ENCODE measurements at regions not wholly inside any gene's neighbourhood (a gene's known extent, or its start where the extent isn't known, plus 50 kb on each side); places are given as distances from the start of the nearest gene placed in this dataset.

GRCh38 chr7:152979376-152979775 lies 219.8 kb downstream of the ACTR3B start:
- TF ChIP-seq CSDC2 (CRISPR knock-in tag; IDR thresholded peaks at IDR 0.05) = no peak
- no peak for TF ChIP-seq GLIS3 (CRISPR knock-in tag; IDR thresholded peaks at IDR 0.05)
- no peak for TF ChIP-seq ARNTL (CRISPR knock-in tag; IDR thresholded peaks at IDR 0.05; ENCODE audit: borderline replicate concordance, low read depth)
- no peak for TF ChIP-seq ZNF70 (CRISPR knock-in tag; IDR thresholded peaks at IDR 0.05)
- TF ChIP-seq, protein P1, sequence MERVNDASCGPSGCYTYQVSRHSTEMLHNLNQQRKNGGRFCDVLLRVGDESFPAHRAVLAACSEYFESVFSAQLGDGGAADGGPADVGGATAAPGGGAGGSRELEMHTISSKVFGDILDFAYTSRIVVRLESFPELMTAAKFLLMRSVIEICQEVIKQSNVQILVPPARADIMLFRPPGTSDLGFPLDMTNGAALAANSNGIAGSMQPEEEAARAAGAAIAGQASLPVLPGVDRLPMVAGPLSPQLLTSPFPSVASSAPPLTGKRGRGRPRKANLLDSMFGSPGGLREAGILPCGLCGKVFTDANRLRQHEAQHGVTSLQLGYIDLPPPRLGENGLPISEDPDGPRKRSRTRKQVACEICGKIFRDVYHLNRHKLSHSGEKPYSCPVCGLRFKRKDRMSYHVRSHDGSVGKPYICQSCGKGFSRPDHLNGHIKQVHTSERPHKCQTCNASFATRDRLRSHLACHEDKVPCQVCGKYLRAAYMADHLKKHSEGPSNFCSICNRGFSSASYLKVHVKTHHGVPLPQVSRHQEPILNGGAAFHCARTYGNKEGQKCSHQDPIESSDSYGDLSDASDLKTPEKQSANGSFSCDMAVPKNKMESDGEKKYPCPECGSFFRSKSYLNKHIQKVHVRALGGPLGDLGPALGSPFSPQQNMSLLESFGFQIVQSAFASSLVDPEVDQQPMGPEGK (CRISPR knock-in tag; IDR thresholded peaks at IDR 0.05; ENCODE audit: borderline replicate concordance) = no peak
- TF ChIP-seq OSR1 (CRISPR knock-in tag; IDR thresholded peaks at IDR 0.05) = no peak
- TF ChIP-seq ZFP30 (CRISPR knock-in tag; IDR thresholded peaks at IDR 0.05) = no peak
- TF ChIP-seq, protein P2, sequence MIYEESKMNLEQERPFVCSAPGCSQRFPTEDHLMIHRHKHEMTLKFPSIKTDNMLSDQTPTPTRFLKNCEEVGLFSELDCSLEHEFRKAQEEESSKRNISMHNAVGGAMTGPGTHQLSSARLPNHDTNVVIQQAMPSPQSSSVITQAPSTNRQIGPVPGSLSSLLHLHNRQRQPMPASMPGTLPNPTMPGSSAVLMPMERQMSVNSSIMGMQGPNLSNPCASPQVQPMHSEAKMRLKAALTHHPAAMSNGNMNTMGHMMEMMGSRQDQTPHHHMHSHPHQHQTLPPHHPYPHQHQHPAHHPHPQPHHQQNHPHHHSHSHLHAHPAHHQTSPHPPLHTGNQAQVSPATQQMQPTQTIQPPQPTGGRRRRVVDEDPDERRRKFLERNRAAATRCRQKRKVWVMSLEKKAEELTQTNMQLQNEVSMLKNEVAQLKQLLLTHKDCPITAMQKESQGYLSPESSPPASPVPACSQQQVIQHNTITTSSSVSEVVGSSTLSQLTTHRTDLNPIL (CRISPR knock-in tag; IDR thresholded peaks at IDR 0.05; ENCODE audit: low read depth) = no peak
- TF ChIP-seq TOX (CRISPR knock-in tag; IDR thresholded peaks at IDR 0.05; ENCODE audit: borderline replicate concordance) = no peak
- no peak for TF ChIP-seq RARB (CRISPR knock-in tag; IDR thresholded peaks at IDR 0.05)
- TF ChIP-seq, protein P3, sequence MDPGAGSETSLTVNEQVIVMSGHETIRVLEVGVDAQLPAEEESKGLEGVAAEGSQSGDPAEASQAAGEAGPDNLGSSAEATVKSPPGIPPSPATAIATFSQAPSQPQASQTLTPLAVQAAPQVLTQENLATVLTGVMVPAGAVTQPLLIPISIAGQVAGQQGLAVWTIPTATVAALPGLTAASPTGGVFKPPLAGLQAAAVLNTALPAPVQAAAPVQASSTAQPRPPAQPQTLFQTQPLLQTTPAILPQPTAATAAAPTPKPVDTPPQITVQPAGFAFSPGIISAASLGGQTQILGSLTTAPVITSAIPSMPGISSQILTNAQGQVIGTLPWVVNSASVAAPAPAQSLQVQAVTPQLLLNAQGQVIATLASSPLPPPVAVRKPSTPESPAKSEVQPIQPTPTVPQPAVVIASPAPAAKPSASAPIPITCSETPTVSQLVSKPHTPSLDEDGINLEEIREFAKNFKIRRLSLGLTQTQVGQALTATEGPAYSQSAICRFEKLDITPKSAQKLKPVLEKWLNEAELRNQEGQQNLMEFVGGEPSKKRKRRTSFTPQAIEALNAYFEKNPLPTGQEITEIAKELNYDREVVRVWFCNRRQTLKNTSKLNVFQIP (CRISPR knock-in tag; IDR thresholded peaks at IDR 0.05; ENCODE audit: borderline replicate concordance, low read depth) = no peak
- no peak for TF ChIP-seq PPARA (CRISPR knock-in tag; IDR thresholded peaks at IDR 0.05; ENCODE audit: borderline replicate concordance)
- no peak for TF ChIP-seq ZFP3 (CRISPR knock-in tag; IDR thresholded peaks at IDR 0.05)
- TF ChIP-seq ZNF565 (CRISPR knock-in tag; conservative IDR thresholded peaks at IDR 0.05; ENCODE audit: low read depth) = no peak

Measured in SK-N-SH treated with all-trans-retinoic acid at 6 μM for 48 hours (cell line).